Inferior parietal cortex (tissue), 1 donor: ENCODE measurements at regions not wholly inside any gene's neighbourhood (a gene's known extent, or its start where the extent isn't known, plus 50 kb on each side); places are given as distances from the start of the nearest gene placed in this dataset.
"Not testable (repeated sequence)": the region's sequence is repeated elsewhere in the genome, so short reads cannot be mapped to it uniquely, and the experiment has no call there.

Experiments
- DNase-seq: peaks from one replicate; pipeline ENCODE4 v3.0.0-alpha.2; 2016; ENCODE audit errors: extremely low spot score

DNA sequence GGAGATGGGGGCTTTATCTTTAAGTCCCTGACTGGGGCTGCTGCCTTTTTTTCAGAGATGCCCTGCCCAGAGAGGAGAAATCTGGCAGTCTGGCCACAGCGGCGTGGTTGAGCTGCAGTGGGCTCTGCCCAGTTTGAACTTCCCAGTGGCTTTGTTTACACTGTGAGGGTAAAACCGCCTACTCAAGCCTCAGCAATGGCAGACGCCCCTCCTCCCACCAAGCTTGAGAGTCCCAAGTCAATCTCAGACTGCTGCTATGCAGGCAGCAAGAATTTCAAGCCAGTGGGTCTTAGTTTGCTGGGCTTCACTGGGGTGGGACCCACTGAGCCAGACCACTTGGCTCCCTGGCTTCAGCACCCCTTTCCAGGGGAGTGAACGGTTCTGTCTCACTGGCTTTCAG lies 76.4 kb upstream of the DNAJC1 start:
- not testable (repeated sequence) for DNase-seq

DNA sequence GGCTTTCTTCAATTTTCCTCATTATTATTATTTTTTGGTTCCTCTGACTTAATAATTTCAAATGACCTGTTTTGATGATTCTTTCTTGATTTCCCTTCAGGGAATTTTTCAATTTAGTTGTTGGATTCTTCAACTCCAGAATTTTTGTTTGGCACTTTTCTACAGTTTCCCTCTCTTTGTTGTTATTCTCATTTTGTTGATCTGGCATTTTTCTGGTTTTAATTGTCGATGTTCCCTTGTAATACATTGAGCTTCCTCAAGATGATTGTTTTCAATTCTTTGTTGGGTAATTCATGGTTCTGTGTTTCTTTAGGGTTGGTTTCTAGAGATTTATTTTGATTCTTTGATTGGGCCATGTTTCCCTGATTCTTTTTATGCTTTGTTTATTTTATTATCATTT lies 67.8 kb upstream of the DNAJC1 start:
- DNase-seq, result no peak

DNA sequence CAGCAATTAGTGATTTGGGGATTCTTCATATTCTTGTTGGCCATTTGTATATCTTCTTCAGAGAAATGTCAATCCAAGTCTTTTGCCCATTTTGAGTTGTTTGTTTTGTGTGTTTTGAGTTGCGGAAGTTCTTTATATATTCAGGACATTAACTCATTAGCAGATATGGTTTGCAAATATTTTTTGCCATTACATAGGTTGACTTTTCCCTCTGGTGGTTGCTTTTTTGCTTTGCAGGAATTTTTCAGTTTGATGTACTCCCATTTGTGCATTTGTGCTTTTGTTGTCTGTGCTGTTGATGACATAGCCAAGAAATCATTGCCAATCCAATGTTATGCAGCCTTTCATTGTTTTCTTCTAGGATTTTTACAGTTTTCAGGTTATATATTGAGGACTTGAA lies 63.6 kb upstream of the DNAJC1 start:
- no peak for DNase-seq

DNA sequence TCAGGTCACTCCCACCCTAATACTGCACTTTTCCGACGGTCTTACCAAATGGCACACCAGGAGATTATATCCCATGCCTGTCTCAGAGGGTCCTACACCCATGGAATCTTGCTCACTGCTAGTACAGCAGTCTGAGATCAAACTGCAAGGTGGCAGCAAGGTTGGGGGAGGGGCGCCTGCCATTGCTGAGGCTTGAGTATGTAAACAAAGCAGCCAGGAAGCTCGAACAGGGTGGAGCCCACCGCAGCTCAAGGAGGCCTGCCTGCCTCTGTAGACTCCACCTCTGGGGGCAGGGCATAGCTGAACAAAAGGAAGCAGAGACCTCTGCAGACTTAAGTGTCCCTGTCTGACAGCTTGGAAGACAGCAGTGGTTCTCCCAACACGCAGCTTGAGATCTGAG lies 57.5 kb upstream of the DNAJC1 start:
- DNase-seq, result not testable (repeated sequence)

DNA sequence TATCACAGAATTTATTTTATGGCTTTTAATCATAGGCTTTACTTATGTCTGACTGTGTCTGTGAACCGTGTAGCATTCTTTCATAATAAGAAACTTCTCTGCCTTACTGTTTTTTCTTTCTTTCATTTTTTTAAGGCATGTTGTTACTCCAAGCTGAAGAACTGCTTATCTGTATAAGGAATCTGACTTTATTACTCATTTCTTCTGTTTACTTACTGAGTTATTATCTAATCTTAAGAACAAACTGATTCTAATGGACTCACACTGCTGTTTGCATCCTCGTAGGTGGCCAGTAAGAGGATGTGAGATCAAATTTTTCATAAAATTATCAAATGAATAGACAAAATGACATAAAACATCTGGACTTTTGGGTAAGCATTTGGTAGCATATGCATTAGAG lies 54.7 kb upstream of the DNAJC1 start:
- no peak for DNase-seq

DNA sequence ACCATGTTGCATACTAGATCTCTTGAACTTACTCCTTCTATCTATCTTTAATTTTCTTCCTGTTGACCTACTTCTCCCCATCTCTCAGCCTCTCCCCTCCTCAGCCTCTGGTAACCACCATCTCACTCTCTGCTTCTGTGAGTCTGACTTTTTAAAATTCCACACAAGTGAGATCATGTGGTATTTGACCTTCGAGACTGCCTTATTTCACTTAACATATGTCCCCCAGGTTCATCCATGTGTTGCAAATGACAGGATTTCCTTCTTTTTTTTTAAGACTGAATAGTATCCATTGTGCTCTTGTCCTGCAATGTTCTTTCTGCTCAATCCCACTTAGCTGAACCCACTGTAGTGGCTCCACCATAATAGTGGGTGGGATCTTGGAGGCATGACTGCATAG lies 51.4 kb upstream of the DNAJC1 start:
- DNase-seq, result no peak
